ENCODE measurements at regions not wholly inside any gene's neighbourhood (a gene's known extent, or its start where the extent isn't known, plus 50 kb on each side); places are given as distances from the start of the nearest gene placed in this dataset.

GRCh38 chr3:76267851-76268380, 482.6 kb upstream of the ZNF717 start:
- ChIA-PET CTCF (no interaction called here), POLR2A (no interaction called here)
- no peak overlapping the region for H3K4me3 ChIP-seq (ENCODE audit: low read depth, low read length)
- DNase-seq (ENCODE audit: low read depth, low spot score), result no peak
- TF ChIP-seq CTCF (IDR thresholded peaks at IDR 0.05; ENCODE audit: insufficient read depth, low read length, missing control alignments), result no peak

- ChIA-PET CTCF (no interaction called here), POLR2A (no interaction called here)
- no peak overlapping the region for H3K4me3 ChIP-seq (ENCODE audit: low read depth, low read length)
- DNase-seq (ENCODE audit: low read depth, low spot score), result no peak
- TF ChIP-seq CTCF (IDR thresholded peaks at IDR 0.05; ENCODE audit: insufficient read depth, low read length, missing control alignments), result no peak
These were observed 508.5 kb upstream of the ZNF717 start for GRCh38 chr3:76293856-76294255.

- no peak for TF ChIP-seq CTCF (IDR thresholded peaks at IDR 0.05; ENCODE audit: insufficient read depth, low read length, missing control alignments)
- no peak for DNase-seq (ENCODE audit: low read depth, low spot score)
- ChIA-PET POLR2A (no interaction called here), CTCF (no interaction called here)
- no peak overlapping the region for H3K4me3 ChIP-seq (ENCODE audit: low read depth, low read length)
These were observed 515.4 kb upstream of the ZNF717 start for GRCh38 chr3:76300746-76301145.

- DNase-seq (ENCODE audit: low read depth, low spot score), result no peak
- no peak overlapping the region for H3K4me3 ChIP-seq (ENCODE audit: low read depth, low read length)
- TF ChIP-seq CTCF (IDR thresholded peaks at IDR 0.05; ENCODE audit: insufficient read depth, low read length, missing control alignments), result no peak
- ChIA-PET CTCF (interaction anchor here (0.8 kb wide), 1 partner anchor 265 kb away, joined by 4 read pairs; no protein-coding TSS in a partner anchor), POLR2A (no interaction called here)
These were observed 522.2 kb upstream of the ZNF717 start for GRCh38 chr3:76307556-76307955.

GRCh38 chr3:76308541-76308940, 523.2 kb upstream of the ZNF717 start:
- H3K4me3 ChIP-seq (ENCODE audit: low read depth, low read length), result no peak overlapping the region
- no peak for DNase-seq (ENCODE audit: low read depth, low spot score)
- TF ChIP-seq CTCF (IDR thresholded peaks at IDR 0.05; ENCODE audit: insufficient read depth, low read length, missing control alignments), result no peak
- ChIA-PET POLR2A (no interaction called here), CTCF (no interaction called here)

- no peak for TF ChIP-seq CTCF (IDR thresholded peaks at IDR 0.05; ENCODE audit: insufficient read depth, low read length, missing control alignments)
- CTCF ChIA-PET, result interaction anchor here (0.5 kb wide), 1 partner anchor 736 kb away, joined by 3 read pairs; no protein-coding TSS in a partner anchor
- POLR2A ChIA-PET, result no interaction called here
- no peak overlapping the region for H3K4me3 ChIP-seq (ENCODE audit: low read depth, low read length)
- no peak for DNase-seq (ENCODE audit: low read depth, low spot score)
These were observed 524.7 kb upstream of the ZNF717 start for GRCh38 chr3:76310089-76310488.

All from AG04449 (cell line).